Tibial nerve (tissue), 4 donors: ENCODE measurements at regions not wholly inside any gene's neighbourhood (a gene's known extent, or its start where the extent isn't known, plus 50 kb on each side); places are given as distances from the start of the nearest gene placed in this dataset.

Source experiments
- EP300 ChIP-seq, 2 donors: sonication (generic); formaldehyde crosslinking; IDR thresholded peaks; one replicate each; pipeline ENCODE4 v1.6.1; 2017; ENCODE audit warnings: antibody characterized with exemption in 2 of 2, mild to moderate bottlenecking in 1 of 2
- POLR2A ChIP-seq, 2 donors: fragments of 450-650 bp; IDR thresholded peaks; one replicate each; pipeline ENCODE4 v1.6.1; 2017; ENCODE audit warnings: antibody characterized with exemption in 2 of 2, mild to moderate bottlenecking in 2 of 2, moderate library complexity in 2 of 2
- TF ChIP-seq, protein P1 (sequence below), 5 experiments: fragments of 200-600 bp in 3 of 5; fragments of 450-650 bp in 2 of 5; sonication (generic) in 3 of 5; IDR thresholded peaks; one replicate each; pipeline ENCODE4 v1.5.1; 2016 to 2019; ENCODE audit warnings: antibody characterized with exemption in 5 of 5, mild to moderate bottlenecking in 3 of 5, moderate library complexity in 2 of 5

DNA sequence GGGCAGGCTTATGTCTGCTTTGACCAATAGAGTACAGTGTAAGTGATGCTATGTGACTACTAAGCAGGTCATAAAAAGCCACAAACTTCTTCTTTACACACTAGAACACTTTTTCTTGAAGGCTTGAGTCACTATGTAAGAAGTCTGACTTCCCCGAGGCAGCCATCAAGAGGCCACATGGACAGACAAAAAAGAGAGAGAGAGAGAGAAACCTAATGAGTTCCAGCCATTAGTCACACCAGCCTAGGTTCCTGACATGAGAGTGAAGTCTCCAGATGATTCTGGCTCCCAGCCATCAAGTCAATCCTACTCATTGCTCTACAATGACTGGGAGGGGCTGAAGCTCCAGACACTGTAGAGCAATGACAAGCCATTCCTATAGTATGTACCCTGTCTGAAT lies 101.4 kb downstream of the LHX9 start:
- TF ChIP-seq, protein P1, sequence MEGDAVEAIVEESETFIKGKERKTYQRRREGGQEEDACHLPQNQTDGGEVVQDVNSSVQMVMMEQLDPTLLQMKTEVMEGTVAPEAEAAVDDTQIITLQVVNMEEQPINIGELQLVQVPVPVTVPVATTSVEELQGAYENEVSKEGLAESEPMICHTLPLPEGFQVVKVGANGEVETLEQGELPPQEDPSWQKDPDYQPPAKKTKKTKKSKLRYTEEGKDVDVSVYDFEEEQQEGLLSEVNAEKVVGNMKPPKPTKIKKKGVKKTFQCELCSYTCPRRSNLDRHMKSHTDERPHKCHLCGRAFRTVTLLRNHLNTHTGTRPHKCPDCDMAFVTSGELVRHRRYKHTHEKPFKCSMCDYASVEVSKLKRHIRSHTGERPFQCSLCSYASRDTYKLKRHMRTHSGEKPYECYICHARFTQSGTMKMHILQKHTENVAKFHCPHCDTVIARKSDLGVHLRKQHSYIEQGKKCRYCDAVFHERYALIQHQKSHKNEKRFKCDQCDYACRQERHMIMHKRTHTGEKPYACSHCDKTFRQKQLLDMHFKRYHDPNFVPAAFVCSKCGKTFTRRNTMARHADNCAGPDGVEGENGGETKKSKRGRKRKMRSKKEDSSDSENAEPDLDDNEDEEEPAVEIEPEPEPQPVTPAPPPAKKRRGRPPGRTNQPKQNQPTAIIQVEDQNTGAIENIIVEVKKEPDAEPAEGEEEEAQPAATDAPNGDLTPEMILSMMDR (IDR thresholded peaks at IDR 0.05) = no peak
- no peak for TF ChIP-seq EP300 (IDR thresholded peaks at IDR 0.05)
- no peak for TF ChIP-seq POLR2A (IDR thresholded peaks at IDR 0.05)
